HG03280 (cell line): ENCODE measurements at regions not wholly inside any gene's neighbourhood (a gene's known extent, or its start where the extent isn't known, plus 50 kb on each side); places are given as distances from the start of the nearest gene placed in this dataset.
"Not testable (repeated sequence)": the region's sequence is repeated elsewhere in the genome, so short reads cannot be mapped to it uniquely, and the experiment has no call there.

Source experiments
- ATAC-seq: cut with Tn5 transposase; IDR thresholded peaks from one replicate; pipeline ENCODE4 v1.9.1; 2021; ENCODE audit warnings: mild to moderate bottlenecking, moderate library complexity; ENCODE audit not compliant: unreplicated experiment

GRCh38 chr5:96214442-96215197 lies 218.4 kb downstream of the PCSK1 start:
- no peak for ATAC-seq

GRCh38 chr5:96209829-96210228 lies 223.2 kb downstream of the PCSK1 start:
- ATAC-seq: no peak

- ATAC-seq: no peak
These were observed 225.6 kb downstream of the PCSK1 start for GRCh38 chr5:96207420-96207819.

DNA sequence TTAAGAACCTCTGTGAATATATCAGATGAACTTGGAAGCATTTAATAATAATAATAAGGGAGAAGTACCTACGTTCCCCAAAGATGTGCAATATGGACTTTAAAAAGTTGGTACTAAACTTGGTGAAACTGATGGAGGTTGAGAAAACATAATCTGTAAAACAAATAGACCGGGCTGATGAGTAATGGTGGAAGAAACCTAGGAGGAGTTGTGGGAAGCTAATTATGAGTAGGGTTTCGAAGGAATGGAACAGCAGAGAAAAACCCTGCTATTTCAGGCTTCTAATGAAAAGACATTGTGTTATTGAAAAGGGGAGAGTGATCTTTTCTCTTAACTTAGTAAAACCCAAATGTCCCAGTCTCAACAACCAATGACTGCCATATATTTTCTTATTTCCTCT lies 229.3 kb downstream of the PCSK1 start:
- no peak for ATAC-seq

- ATAC-seq: no peak
These were observed 231.5 kb downstream of the PCSK1 start for GRCh38 chr5:96201503-96201902.

DNA sequence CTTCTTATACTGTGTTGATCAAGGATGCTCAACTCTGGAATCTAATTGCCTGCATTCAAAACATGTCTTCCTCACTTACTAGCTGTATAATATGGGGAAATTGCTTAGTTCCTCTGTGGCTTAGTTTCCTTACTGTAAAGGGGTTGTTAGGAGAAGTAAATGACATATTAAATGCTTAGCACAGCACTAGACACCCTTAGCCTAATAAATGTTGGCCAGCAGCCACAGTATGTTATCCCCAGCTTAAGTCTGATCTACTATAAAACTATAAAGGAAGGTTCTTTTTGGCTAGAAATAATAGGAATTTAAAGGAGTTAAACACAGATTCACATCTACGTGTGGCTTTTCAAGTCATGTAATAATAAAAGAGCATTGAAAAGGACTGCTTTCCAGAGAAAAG lies 232.4 kb downstream of the PCSK1 start:
- no peak for ATAC-seq

DNA sequence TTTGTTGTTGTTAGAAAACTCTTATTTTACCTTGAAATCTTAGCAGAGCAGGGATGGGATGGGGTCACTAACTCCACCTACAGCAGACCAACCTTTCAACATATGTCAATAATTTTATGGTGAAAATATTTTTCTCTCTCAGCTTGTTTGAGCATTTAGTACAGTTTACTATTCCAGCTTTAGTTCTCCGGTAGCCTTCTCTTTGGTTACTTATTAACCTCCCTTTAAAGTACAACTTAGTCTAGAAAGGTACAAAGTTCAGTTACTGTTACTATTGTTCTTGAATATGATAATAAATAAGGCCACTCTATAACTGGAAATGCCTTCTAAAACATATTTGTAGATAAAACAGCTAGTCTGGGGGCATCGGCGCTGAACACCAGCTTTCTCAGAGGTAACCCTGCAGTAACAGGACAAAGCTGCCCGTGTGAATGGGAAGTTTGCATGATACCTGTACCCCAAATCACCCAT lies 233.3 kb downstream of the PCSK1 start:
- ATAC-seq: no peak

- ATAC-seq: no peak
These were observed 234.5 kb downstream of the PCSK1 start for GRCh38 chr5:96198356-96199058.

- not testable (repeated sequence) for ATAC-seq
These were observed 235.3 kb downstream of the PCSK1 start for GRCh38 chr5:96197767-96198166.

DNA sequence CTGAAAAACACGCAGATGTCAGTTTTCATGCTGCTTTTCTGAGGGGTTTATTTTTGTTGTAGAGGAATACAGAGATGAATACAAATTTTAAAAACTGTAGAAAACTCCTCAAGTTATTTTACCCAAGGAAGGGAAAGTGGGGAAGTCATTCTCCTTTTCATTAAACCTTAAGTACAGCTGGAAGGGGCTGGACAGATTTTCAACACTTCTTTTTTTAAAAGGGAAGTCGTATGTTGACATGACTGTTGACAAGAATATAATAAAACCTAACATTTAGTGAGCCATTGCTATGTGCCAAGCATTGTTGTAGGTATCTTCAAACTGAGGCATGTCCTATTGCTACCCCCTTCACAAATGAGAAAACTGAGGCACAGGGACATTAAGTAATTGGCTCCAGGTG lies 235.7 kb upstream of the ELL2 start:
- ATAC-seq: no peak

DNA sequence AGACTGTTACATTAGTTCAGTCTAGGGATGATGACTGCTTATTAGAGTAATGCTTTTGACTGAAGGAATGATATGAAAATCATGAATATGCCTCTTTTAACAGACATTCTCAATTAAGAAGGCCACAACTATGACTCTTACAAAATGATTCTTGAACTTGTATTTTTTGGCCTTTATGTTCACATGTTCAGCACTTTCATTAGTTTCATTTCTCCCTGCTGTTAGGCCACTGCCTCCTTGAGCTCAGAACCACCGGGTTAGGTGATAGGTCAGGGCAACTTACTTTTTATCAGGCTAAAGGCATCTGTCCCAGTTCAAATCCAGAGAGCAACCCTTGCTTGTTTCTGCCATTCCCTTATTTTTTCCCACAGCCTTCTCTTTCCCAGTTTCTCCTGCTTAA lies 235.2 kb upstream of the ELL2 start:
- ATAC-seq: no peak

GRCh38 chr5:96196407-96196806 lies 234.8 kb upstream of the ELL2 start:
- ATAC-seq: no peak

DNA sequence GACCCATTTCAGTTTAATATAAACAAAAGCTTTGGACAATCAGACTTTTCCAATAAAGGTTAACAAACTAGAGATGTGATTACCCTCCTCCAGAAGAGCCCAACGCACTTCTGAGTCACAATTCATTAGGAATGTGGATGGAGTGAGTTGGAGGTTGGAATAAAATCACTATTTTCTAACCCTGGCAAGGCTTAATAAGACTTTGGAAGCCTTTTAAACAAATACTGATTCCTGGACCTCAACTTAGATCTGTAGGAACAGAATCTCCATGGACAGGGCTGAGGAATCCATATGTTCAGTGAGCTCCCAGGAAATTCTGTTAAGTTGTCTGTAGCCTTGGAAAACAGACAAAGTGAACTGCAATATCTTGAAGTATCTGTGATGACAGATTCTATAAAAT lies 233.5 kb upstream of the ELL2 start:
- no peak for ATAC-seq

GRCh38 chr5:96194593-96194992 lies 232.9 kb upstream of the ELL2 start:
- ATAC-seq: no peak

DNA sequence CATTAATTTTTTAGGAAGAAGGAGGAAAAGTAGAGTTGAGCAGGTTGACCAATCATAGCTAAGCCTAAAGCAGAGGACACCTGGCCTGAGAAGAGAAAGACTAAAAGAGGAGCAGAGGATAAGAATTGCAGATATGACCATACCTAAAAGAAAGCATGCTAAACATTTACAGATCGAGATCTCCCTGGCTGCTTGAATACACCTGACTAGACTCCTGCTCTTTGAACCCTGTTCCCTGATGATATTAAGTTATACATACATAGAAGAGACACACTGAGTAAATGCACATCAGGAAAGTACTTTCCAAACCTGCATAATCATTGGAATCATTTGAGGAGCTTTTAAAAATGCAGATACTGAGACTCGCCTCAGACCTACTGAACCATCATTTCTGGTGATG lies 232.3 kb upstream of the ELL2 start:
- no peak for ATAC-seq

DNA sequence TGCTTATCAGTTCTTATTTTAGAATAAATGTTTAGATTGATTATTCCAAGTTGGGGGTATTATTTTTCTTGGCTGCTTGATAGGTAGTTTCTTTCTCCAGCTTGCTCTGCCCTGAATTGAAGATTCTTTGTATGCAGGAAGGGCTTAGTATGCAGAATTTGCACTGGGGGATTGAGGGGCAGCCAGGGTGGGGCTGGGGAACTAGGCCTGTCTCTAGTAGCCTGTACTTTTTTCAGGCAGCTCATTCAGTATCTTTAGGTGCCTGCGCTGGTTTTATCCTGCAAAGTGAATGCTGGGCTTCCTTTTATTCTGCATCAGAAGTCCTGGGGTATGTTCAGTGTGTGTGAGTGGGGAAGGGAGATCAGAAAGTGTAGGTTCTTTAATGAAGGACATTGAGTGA lies 228.3 kb upstream of the ELL2 start:
- no peak for ATAC-seq

DNA sequence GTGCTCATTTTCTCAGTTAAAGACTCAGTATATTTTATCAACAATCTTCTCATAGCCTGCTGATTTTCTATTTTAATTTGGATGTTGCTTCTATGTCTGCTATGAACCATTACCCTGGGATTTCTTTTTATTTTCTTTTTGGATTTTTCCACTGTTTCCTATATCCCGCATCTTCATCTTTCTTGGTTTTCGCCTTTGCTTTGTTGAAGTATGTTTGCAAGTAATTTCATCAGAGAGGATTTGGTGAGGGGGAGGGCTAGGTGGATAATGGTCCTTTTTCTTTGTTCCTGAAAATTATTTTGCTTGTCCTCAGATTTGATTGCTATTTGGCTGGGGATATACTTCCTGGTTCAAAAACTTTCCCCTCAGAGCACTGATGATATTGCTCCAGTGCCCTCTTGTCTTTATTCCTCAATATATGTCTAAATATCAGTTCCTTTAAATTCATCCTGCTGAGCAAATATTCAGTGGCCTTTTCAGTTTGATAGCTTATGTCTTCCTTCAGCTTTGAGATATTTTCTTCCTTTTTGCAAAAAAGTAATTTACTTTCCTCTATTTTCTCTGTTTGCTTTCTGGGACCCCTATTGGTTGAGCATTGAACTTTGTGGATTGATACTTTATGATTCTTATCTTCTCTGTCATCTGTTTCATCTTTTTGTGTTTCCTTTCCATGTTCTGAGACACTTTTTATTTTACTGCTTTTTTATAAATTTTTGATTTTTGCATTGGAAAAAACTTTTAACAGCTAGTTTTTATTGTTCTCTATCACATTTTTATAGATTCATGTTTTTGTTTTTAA lies 227.6 kb upstream of the ELL2 start:
- ATAC-seq: no peak

DNA sequence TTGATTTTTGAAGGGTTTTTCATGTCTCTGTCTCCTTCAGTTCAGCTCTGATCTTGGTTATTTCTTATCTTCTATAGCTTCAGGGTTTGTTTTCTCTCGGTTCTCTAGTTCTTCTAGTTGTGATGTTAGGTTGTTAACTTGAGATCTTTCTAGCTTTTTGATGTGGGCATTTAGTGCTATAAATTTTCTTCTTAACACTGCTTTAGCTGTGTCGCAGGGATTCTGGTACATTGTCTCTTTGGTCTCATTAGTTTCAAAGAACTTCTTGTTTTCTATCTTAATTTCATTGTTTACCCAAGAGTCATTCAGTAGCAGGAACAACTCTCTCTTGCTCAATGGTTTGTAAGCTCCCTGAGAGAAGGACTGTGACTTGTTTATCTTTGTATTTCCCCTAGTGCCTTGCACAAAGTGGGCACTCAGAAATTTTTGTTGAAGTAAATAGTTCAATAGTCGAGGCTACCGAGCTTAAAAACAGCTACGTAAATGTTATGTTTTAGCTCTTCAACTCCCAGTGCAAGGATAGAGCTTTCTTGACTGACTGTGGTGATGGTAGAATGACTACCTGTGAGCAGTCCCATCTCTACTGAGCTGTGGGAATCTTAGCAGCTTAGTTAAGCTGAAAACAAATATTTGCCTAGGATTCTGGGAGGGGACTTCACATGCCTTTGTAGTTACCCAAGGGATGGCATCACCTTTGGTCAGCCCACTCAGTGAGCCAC lies 225.8 kb upstream of the ELL2 start:
- no peak for ATAC-seq

- ATAC-seq: not testable (repeated sequence)
These were observed 222.9 kb upstream of the ELL2 start for GRCh38 chr5:96184510-96184909.

- ATAC-seq: no peak
These were observed 219.2 kb upstream of the ELL2 start for GRCh38 chr5:96180684-96181435.
